ENCODE measurements at regions not wholly inside any gene's neighbourhood (a gene's known extent, or its start where the extent isn't known, plus 50 kb on each side); places are given as distances from the start of the nearest gene placed in this dataset.
"Not testable (repeated sequence)": the region's sequence is repeated elsewhere in the genome, so short reads cannot be mapped to it uniquely, and the experiment has no call there.

DNA sequence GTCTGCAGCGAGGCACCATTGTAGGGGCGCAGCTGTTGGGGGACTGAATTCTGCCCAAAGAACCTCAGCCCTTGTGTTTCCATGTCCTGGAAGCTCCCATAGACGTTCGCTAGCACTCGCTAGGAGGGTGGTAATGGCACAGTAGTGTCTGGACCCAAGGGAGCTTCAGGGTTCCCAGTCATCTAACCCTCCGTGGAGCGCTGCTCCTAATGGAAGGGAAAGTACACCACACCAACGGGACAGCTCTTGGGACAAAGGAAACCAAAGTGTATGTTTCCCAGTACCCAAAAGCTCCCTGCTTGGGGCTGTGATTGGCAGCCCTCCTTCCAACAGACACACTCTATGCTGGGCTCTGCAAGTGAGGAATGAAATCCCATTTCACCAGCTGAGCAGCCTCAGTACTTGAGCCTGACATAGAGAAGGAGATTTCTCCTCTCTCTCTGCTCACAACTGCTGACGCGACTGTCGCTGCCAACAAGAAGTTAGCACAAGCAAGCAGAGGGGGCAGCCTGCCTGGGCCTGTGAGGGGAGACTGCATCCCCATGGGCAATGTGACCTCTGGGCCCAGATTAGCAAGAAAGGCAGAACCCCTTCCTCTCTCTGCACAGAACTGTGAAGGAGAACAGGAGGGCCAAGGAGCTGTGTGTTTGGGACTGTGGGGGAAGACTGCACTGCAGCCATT is 67.6 kb upstream of the SMARCAD1 start:
- TF ChIP-seq, protein P1, sequence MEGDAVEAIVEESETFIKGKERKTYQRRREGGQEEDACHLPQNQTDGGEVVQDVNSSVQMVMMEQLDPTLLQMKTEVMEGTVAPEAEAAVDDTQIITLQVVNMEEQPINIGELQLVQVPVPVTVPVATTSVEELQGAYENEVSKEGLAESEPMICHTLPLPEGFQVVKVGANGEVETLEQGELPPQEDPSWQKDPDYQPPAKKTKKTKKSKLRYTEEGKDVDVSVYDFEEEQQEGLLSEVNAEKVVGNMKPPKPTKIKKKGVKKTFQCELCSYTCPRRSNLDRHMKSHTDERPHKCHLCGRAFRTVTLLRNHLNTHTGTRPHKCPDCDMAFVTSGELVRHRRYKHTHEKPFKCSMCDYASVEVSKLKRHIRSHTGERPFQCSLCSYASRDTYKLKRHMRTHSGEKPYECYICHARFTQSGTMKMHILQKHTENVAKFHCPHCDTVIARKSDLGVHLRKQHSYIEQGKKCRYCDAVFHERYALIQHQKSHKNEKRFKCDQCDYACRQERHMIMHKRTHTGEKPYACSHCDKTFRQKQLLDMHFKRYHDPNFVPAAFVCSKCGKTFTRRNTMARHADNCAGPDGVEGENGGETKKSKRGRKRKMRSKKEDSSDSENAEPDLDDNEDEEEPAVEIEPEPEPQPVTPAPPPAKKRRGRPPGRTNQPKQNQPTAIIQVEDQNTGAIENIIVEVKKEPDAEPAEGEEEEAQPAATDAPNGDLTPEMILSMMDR (IDR thresholded peaks at IDR 0.05): no peak
- no peak for DNase-seq
- Histone ChIP-seq H3K27me3 (no peaks in the 10 kb centered on the region), H3K4me3 (no peak overlapping the region), H3K9me3 (no peaks in the 10 kb centered on the region), H3K4me1 (no peaks in the 10 kb centered on the region), H3K27ac (no peak overlapping the region), H3K36me3 (no peaks in the 10 kb centered on the region)
- intact Hi-C loops (cut with DNase I): no loop called here
- ATAC-seq: no peak

DNA sequence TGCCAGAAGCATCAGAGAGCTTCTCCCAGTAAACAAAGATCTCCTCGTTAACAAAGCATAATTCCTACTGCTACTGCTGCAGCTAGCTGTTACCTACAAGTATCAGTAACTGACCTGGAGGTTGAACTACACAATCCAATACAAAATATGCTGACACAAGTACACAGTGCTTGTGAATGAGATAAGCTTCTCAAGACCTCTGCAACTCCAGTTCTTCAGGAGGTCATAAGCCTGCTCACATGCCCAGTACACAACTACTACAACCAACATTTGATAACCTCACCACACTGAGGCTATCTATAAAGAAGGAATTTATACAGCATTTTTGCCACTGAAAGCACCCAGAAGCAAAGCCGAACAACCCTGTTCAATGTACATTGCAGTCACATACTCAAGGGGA is 66.7 kb upstream of the SMARCAD1 start:
- DNase-seq (no peak), ATAC-seq (no peak)
- Histone ChIP-seq H3K9me3 (no peaks in the 10 kb centered on the region), H3K36me3 (no peaks in the 10 kb centered on the region), H3K27ac (no peak overlapping the region), H3K4me1 (no peaks in the 10 kb centered on the region), H3K27me3 (no peaks in the 10 kb centered on the region), H3K4me3 (no peak overlapping the region)
- intact Hi-C loops (cut with DNase I): no loop called here
- TF ChIP-seq, protein P1 (IDR thresholded peaks at IDR 0.05): no peak

DNA sequence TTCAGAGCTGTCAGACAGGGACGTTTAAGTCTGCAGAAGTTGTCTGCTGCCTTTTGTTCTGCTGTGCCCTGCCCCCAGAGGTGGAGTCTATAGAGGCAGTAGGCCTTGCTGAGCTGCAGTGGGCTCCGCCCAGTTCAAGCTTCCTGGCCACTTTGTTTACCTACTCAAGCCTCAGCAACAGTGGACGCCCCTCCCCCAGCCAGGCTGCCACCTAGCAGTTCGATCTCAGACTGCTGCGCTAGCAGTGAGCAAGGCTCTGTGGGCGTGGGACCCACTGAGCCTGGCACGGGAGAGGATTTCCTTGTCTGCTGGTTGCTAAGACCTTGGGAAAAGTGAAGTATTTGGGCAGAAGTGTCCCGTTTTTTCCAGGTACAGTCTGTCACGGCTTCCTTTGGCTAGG is 59.6 kb upstream of the SMARCAD1 start:
- H3K9me3 ChIP-seq; H3K27me3 ChIP-seq; H3K36me3 ChIP-seq; H3K27ac ChIP-seq; ATAC-seq; H3K4me3 ChIP-seq; H3K4me1 ChIP-seq; intact Hi-C loops (cut with DNase I): not testable (repeated sequence)
- peak; percentile 78 for DNase-seq

DNA sequence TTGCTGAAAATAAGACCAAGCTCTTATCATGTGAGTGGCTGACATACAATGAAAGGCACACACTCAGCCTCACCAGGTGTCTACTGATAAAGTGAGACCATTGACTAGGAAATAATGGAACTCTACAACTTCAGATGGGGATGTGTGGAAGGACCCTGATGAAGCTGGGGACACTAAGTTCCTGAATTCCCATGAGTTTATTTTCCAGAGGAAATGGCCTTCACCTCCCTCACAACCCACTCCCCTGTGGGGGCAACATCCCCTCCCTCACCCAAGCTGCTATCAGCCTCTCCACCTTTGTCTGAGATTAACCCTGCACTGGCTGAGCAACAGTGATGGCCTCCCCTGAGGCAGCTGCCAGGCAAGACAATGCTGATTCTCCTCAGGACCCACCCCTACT is 55.2 kb upstream of the SMARCAD1 start:
- no peak for ATAC-seq
- Histone ChIP-seq H3K36me3 (no peaks in the 10 kb centered on the region), H3K4me3 (no peak overlapping the region)

DNA sequence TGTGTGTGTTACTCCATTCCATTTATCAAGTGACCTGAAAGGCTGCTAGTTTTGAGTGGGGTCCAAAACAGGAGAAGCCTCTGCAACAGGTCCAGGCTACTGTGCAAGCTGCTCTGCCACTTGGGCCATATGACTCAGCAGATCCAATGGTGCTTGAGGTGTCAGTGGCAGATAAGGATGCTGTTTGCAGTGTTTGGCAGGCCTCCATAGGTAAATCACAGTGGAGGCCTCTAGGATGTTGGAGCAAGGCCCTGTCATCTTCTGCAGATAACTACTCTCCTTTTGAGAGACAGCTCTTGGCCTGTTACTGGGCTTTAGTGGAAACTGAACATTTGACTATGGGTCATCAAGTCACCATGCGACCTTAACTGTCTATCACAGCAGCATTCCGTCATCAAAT is 52.3 kb upstream of the SMARCAD1 start:
- H3K9me3 ChIP-seq; DNase-seq; H3K36me3 ChIP-seq; H3K4me1 ChIP-seq; ATAC-seq; intact Hi-C loops (cut with DNase I); H3K27ac ChIP-seq; H3K27me3 ChIP-seq; H3K4me3 ChIP-seq: not testable (repeated sequence)

More for the DNA sequence above, 55.2 kb upstream of the SMARCAD1 start:
- Histone ChIP-seq H3K9me3 (no peaks in the 10 kb centered on the region), H3K27ac (no peak overlapping the region), H3K27me3 (no peaks in the 10 kb centered on the region), H3K4me1 (no peaks in the 10 kb centered on the region)
- no peak for DNase-seq
- intact Hi-C loops (cut with DNase I): no loop called here
- TF ChIP-seq, protein P1 (IDR thresholded peaks at IDR 0.05): no peak

DNA sequence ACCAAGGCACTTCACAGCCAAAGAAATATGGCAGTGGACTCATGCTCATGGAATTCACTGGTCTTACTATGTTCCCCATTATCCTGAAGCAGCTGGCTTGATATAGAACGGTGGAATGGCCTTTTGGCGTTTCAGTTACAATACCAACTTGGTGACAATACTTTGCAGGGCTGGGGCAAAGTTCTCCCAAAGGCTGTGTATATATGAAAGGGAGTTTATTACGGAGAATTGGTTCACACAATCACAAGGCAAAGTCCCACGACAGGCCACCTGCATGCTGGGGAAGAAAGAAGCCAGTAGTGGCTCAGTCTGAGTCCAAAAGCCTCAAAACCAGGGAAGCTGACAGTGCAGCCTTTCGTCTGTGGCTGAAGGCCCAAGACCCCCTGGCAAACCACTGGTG is 50.8 kb upstream of the SMARCAD1 start:
- no peak for DNase-seq
- Histone ChIP-seq H3K36me3 (no peaks in the 10 kb centered on the region), H3K27ac (no peak overlapping the region), H3K9me3 (no peaks in the 10 kb centered on the region), H3K4me3 (no peak overlapping the region), H3K4me1 (no peaks in the 10 kb centered on the region), H3K27me3 (no peaks in the 10 kb centered on the region)
- intact Hi-C loops (cut with DNase I): no loop called here
- no peak for ATAC-seq
- TF ChIP-seq, protein P1 (IDR thresholded peaks at IDR 0.05): no peak
